HepG2 (cell line): ENCODE measurements at regions not wholly inside any gene's neighbourhood (a gene's known extent, or its start where the extent isn't known, plus 50 kb on each side); places are given as distances from the start of the nearest gene placed in this dataset.

Experiments
- ATAC-seq: fragments of 200-7000 bp; cut with Tn5 transposase; 3 replicates; pipeline ENCODE4 v1.9.1; 2020; ENCODE audit warnings: mild to moderate bottlenecking, moderate library complexity
- BruUV-seq: library from RNA; stranded (reverse); fragments of 400-500 nt; replicated peaks from 2 replicates; lab custom pipeline; 2021; lab: Mats Ljungman, UMichigan
- CTCF ChIA-PET: fragments of 300-600 bp; formaldehyde crosslinking; extraction: SDS; loops from one replicate; lab custom pipeline; 2021; ENCODE audit warnings: low total read pairs, inconsistent platforms, low intra/inter-chr PET ratio; lab: Yijun Ruan, JAX
- POLR2A ChIA-PET: fragments of 350-600 bp; sonication (Branson Sonifier 250); formaldehyde crosslinking; loops from one replicate; lab custom pipeline; 2020; ENCODE audit warnings: antibody characterized with exemption, inconsistent platforms; lab: Yijun Ruan, JAX
- DNase-seq: peaks from one replicate; pipeline ENCODE4 v3.0.0-alpha.2; 2015; ENCODE audit warnings: low spot score
- FAIRE-seq: peaks from 3 replicates; lab custom pipeline; 2011; peaks lifted over from hg19 to GRCh38; lab: Jason Lieb, UNC
- H2AFZ ChIP-seq: one replicate; pipeline ENCODE4 v1.6.1; 2011; ENCODE audit warnings: low read length, inconsistent platforms
- H3K27ac ChIP-seq: fragments of 300-600 bp; 3 replicates; pipeline ENCODE4 v1.8.0; 2011; ENCODE audit warnings: mixed run types, mild to moderate bottlenecking, mixed read lengths, low read length, inconsistent platforms; ENCODE audit not compliant: insufficient read depth; ENCODE audit errors: extremely low read length
- H3K27me3 ChIP-seq, 2 experiments: fragments of 200-600 bp in 1 of 2; 2 replicates in 1 of 2; 3 replicates in 1 of 2; pipeline versions ENCODE4 v1.6.0 to v1.8.0; 2011; ENCODE audit warnings: low read length in 2 of 2, mild to moderate bottlenecking in 2 of 2, moderate library complexity in 2 of 2, inconsistent platforms in 1 of 2; ENCODE audit not compliant: insufficient read depth in 2 of 2, control insufficient read depth in 1 of 2
- H3K36me3 ChIP-seq, 2 experiments: fragments of 200-600 bp in 1 of 2; replicated peaks in 1 of 2; 2 replicates in 1 of 2; 3 replicates in 1 of 2; pipeline versions ENCODE4 v1.5.1 to v1.8.0; 2011; ENCODE audit warnings: low read length in 2 of 2, inconsistent platforms in 1 of 2; ENCODE audit not compliant: insufficient read depth in 2 of 2, control insufficient read depth in 1 of 2
- H3K4me1 ChIP-seq: 2 replicates; pipeline ENCODE4 v1.5.1; 2012; ENCODE audit warnings: low read length, inconsistent platforms; ENCODE audit not compliant: insufficient read depth
- H3K4me2 ChIP-seq: 2 replicates; pipeline ENCODE4 v1.6.0; 2011; ENCODE audit warnings: low read depth, low read length, inconsistent platforms
- H3K4me3 ChIP-seq, 3 experiments: fragments of 200-600 bp in 1 of 3; sonication (generic), shearing (Covaris generic) in 1 of 3; replicated peaks in 1 of 3; 2 replicates each; pipeline ENCODE4 v1.5.1; 2011 to 2016; ENCODE audit warnings: low read length in 3 of 3, inconsistent platforms in 2 of 3, low read depth in 2 of 3, mild to moderate bottlenecking in 2 of 3, control low read depth in 1 of 3, mixed read lengths in 1 of 3; ENCODE audit not compliant: insufficient read depth in 1 of 3
- H3K79me2 ChIP-seq: one replicate; pipeline ENCODE4 v1.6.1; 2011; ENCODE audit warnings: low read length, inconsistent platforms; ENCODE audit not compliant: insufficient read depth
- H3K9ac ChIP-seq: 2 replicates; pipeline ENCODE4 v1.6.0; 2011; ENCODE audit warnings: mild to moderate bottlenecking, low read depth, low read length, inconsistent platforms; ENCODE audit not compliant: insufficient read depth
- H3K9me3 ChIP-seq: 2 replicates; pipeline ENCODE4 v1.5.1; 2012; ENCODE audit warnings: mild to moderate bottlenecking, low read length
- H4K20me1 ChIP-seq: 2 replicates; pipeline ENCODE4 v1.6.0; 2011; ENCODE audit warnings: inconsistent platforms, mild to moderate bottlenecking, low read length, moderate library complexity; ENCODE audit not compliant: insufficient read depth
- KLF9 ChIP-seq: IDR thresholded peaks from 2 replicates; pipeline ENCODE4 v1.6.1; 2016; ENCODE audit warnings: low read depth
- MAFF ChIP-seq: IDR thresholded peaks from 2 replicates; pipeline ENCODE4 v1.6.1; 2011; ENCODE audit warnings: low read depth, low read length, improper control_type of control experiment
- MAFG ChIP-seq: sonication (generic); formaldehyde crosslinking; IDR thresholded peaks from 2 replicates; pipeline ENCODE4 v1.5.1; 2020; ENCODE audit warnings: mild to moderate bottlenecking, missing genetic modification reagents
- MAFK ChIP-seq, 2 experiments: IDR thresholded peaks in 1 of 2; conservative IDR thresholded peaks in 1 of 2; 2 replicates each; pipeline ENCODE4 v1.6.1; 2011; ENCODE audit warnings: improper control_type of control experiment in 2 of 2, low read length in 2 of 2
- NCOR1 ChIP-seq: fragments of 200-600 bp; sonication (generic); IDR thresholded peaks from 2 replicates; pipeline ENCODE4 v1.7.0; 2017; ENCODE audit warnings: antibody characterized with exemption, low read length, borderline replicate concordance
- PHF21A ChIP-seq: sonication (generic); formaldehyde crosslinking; IDR thresholded peaks from 2 replicates; pipeline ENCODE4 v1.5.0; 2020; ENCODE audit warnings: mild to moderate bottlenecking, missing genetic modification reagents
- PITX1 ChIP-seq: sonication (generic); formaldehyde crosslinking; IDR thresholded peaks from 2 replicates; pipeline ENCODE4 v1.5.1; 2020; ENCODE audit warnings: mild to moderate bottlenecking, missing genetic modification reagents
- PRDM4 ChIP-seq: sonication (generic); formaldehyde crosslinking; IDR thresholded peaks from 2 replicates; pipeline ENCODE4 v1.9.0; 2021; ENCODE audit warnings: missing genetic modification reagents, borderline replicate concordance
- SP4 ChIP-seq: sonication (generic); formaldehyde crosslinking; IDR thresholded peaks from 2 replicates; pipeline ENCODE4 v1.8.1; 2023; ENCODE audit warnings: mild to moderate bottlenecking, missing genetic modification reagents
- THRA ChIP-seq: sonication (generic); formaldehyde crosslinking; IDR thresholded peaks from 2 replicates; pipeline ENCODE4 v1.4.0; 2020; ENCODE audit warnings: missing genetic modification reagents, borderline replicate concordance
- TOE1 ChIP-seq: sonication (generic); formaldehyde crosslinking; IDR thresholded peaks from 2 replicates; pipeline ENCODE4 v1.4.0; 2020; ENCODE audit warnings: mild to moderate bottlenecking, missing genetic modification reagents
- ZNF263 ChIP-seq: sonication (generic); formaldehyde crosslinking; IDR thresholded peaks from 2 replicates; pipeline ENCODE4 v1.4.0; 2020; ENCODE audit warnings: missing genetic modification reagents
- ZNF296 ChIP-seq: sonication (generic); formaldehyde crosslinking; conservative IDR thresholded peaks from 2 replicates; pipeline ENCODE4 v1.5.0; 2020; ENCODE audit warnings: mild to moderate bottlenecking, missing genetic modification reagents
- ZSCAN30 ChIP-seq: sonication (generic); formaldehyde crosslinking; IDR thresholded peaks from 2 replicates; pipeline ENCODE4 v1.5.0; 2020; ENCODE audit warnings: mild to moderate bottlenecking, missing genetic modification reagents
- WGBS: methylation state at CpG from one replicate; pipeline ENCODE4 v1.1.6; 2017; ENCODE audit warnings: low lambda C conversion rate; 5-methylcytosine and 5-hydroxymethylcytosine counted together
- in situ Hi-C: cut with HindIII; loops from 2 replicates; pipeline ENCODE4 v1.10.0; 2017; ENCODE audit warnings: low pct_unique_long_range_greater_than_20kb; ENCODE audit not compliant: extremely low pct_ligation_motif_present
- intact Hi-C: fragments of 100-400 bp; cut with micrococcal nuclease; formaldehyde crosslinking; loops from one replicate; pipeline ENCODE4 v1.10.0; 2022; ENCODE audit not compliant: unreplicated experiment

- TF ChIP-seq MAFF (peak; percentile 65; the same call in 1 of the 2 replicates), THRA (CRISPR knock-in tag) (no peak), PRDM4 (CRISPR knock-in tag) (no peak), NCOR1 (no peak), KLF9 (CRISPR knock-in tag) (no peak), MAFG (CRISPR knock-in tag) (no peak), ZNF263 (no peak), PHF21A (CRISPR knock-in tag) (no peak), PITX1 (CRISPR knock-in tag) (no peak), TOE1 (CRISPR knock-in tag) (no peak), ZNF296 (no peak), SP4 (CRISPR knock-in tag) (no peak), MAFK (conservative IDR thresholded peaks at IDR 0.05 in 1 of 2, IDR thresholded peaks at IDR 0.05 in 1 of 2; ENCODE audit: low read length in 2 of 2) (peak; percentile 72 to 80), ZSCAN30 (CRISPR knock-in tag) (no peak)
- in situ Hi-C loops (no loop called here), intact Hi-C loops (loop anchor here (5.0 kb wide), 1 partner anchor 1753 kb away; no protein-coding TSS in a partner anchor)
- ATAC-seq (no peak), FAIRE-seq (no peak), DNase-seq (no peak)
- Histone ChIP-seq H3K27me3 (no peaks in the 10 kb centered on the region), H3K9me3 (no peaks in the 10 kb centered on the region), H3K4me3 (no peak overlapping the region), H2AFZ (no peak overlapping the region), H3K27ac (no peak overlapping the region), H3K9ac (no peak overlapping the region), H4K20me1 (no peaks in the 10 kb centered on the region), H3K4me2 (no peak overlapping the region), H3K36me3 (no peaks in the 10 kb centered on the region), H3K79me2 (no peaks in the 10 kb centered on the region), H3K4me1 (no peaks in the 10 kb centered on the region)
- 90% methylated on average over 1 of the region's 1 CpG for WGBS
- ChIA-PET CTCF (no interaction called here), POLR2A (no interaction called here)
- no TSS peak for BruUV-seq
These were observed 73.6 kb upstream of the SMIM36 start for GRCh38 chr17:55584861-55585260.
